Nephron progenitor cell (in vitro differentiated cells): ENCODE measurements at regions not wholly inside any gene's neighbourhood (a gene's known extent, or its start where the extent isn't known, plus 50 kb on each side); places are given as distances from the start of the nearest gene placed in this dataset.

ENCODE experiments used
- DNase-seq: peaks from one replicate; pipeline ENCODE4 v3.0.0; 2021
- H3K27ac Mint-ChIP-seq: 2 replicates; pipeline ENCODE4 v1.8.0; 2021; ENCODE audit warnings: mild to moderate bottlenecking, moderate library complexity, mixed read lengths
- H3K27me3 Mint-ChIP-seq: 2 replicates; pipeline ENCODE4 v1.8.0; 2021; ENCODE audit warnings: mild to moderate bottlenecking, low read depth, mixed read lengths; ENCODE audit not compliant: poor library complexity
- H3K36me3 Mint-ChIP-seq: 2 replicates; pipeline ENCODE4 v1.8.0; 2021; ENCODE audit warnings: low read depth, mixed read lengths
- H3K4me1 Mint-ChIP-seq: 2 replicates; pipeline ENCODE4 v1.8.0; 2021; ENCODE audit warnings: mixed read lengths
- H3K4me3 Mint-ChIP-seq: 2 replicates; pipeline ENCODE4 v1.8.0; 2021; ENCODE audit warnings: mild to moderate bottlenecking, moderate library complexity, mixed read lengths
- H3K9me3 Mint-ChIP-seq: 2 replicates; pipeline ENCODE4 v1.8.0; 2021; ENCODE audit warnings: mild to moderate bottlenecking, moderate library complexity, mixed read lengths
- CTCF ChIP-seq: fragments of 200-600 bp; sonication (generic); IDR thresholded peaks from 2 replicates; pipeline ENCODE4 v1.5.0; 2021; ENCODE audit warnings: antibody characterized with exemption

DNA sequence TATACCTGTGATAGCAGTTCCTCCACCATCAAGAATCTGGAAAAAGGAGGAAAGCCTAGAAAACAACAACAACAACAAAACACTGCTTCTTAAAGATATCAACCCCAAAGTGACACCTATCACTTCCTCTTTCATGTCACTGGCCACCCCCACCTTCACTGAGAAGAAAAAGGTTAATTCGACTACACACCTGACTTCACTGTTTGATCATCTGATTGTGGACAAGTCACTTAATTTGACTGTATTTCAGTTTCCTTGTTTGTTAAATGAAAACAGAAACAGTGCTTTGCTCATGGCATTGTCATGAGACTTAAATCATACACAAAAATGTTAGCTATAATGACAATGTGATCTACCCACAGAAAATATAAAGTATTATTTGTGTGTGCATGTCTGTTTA lies 280.6 kb upstream of the SULF2 start:
- Mint-ChIP-seq H3K27ac (no peak overlapping the region), H3K4me1 (peaks cover 11% of the 10 kb centered on the region), H3K36me3 (no peaks in the 10 kb centered on the region), H3K27me3 (peaks cover 8% of the 10 kb centered on the region), H3K4me3 (no peak overlapping the region), H3K9me3 (peaks cover 15% of the 10 kb centered on the region)
- TF ChIP-seq CTCF, result no peak
- DNase-seq, result no peak

DNA sequence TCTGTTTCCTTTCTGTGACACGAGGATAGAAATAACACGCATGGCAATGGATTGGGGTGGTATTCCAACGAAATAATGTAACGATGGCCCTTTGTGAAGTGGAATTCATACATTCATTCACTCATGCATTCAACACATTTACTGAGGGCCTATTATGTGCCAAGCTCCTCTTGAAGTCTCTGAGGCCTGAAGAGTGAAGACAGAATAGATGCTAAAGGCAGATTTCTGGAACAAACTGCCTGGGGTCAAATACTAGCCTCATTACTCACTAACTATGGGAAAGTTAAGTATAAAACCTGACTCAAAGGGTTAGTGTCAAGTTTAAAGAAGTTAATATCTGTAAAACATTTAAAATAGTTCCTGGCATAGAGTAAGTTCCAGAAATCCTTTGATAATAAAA lies 279.6 kb upstream of the SULF2 start:
- Mint-ChIP-seq H3K27me3 (peaks cover 3% of the 10 kb centered on the region), H3K27ac (no peak overlapping the region), H3K36me3 (no peaks in the 10 kb centered on the region), H3K4me1 (peaks cover 10% of the 10 kb centered on the region), H3K9me3 (peaks cover 18% of the 10 kb centered on the region), H3K4me3 (no peak overlapping the region)
- no peak for TF ChIP-seq CTCF
- DNase-seq, result no peak

DNA sequence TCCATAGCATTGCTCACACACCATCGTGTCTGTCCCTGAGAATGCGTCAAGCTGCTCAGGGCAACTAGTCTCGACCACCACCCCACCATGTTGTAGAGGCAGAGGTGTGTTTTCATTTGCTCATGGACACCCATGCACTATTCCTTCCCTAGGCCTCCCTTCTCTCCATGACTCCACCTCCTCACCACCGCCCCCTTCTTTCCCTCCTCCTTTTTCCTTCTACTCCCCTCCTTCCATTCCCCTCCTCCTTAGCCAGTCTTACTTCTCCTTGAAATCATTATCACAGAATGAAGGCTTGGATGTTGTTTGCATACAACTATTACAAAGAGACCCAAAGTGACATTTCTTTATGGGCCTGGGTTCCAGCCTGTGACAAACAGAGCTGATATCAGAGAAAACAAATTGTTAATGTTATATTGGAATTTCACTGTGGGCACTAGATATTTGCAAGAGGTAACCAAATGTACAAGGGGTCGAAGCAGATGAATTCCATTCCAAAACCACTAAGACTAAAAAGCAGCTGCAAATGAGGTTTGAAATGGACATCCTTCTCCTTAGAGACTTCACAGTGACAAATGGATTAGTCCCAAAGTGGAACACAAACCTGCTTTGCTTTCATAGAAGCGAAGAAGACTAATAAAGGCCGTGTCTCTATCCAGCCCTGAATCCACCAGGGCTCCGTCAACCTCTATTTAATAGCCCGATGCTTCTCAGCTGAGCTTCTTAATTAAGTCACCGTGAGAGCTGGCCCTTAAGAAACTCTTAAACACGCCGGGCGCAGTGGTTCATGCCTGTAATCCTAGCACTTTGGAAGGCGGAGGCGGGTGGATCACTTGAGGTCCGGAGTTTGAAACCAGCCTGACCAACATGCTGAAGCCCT lies 275.8 kb upstream of the SULF2 start:
- no peak for DNase-seq
- Mint-ChIP-seq H3K27ac (no peak overlapping the region), H3K27me3 (peaks cover 11% of the 10 kb centered on the region)

DNA sequence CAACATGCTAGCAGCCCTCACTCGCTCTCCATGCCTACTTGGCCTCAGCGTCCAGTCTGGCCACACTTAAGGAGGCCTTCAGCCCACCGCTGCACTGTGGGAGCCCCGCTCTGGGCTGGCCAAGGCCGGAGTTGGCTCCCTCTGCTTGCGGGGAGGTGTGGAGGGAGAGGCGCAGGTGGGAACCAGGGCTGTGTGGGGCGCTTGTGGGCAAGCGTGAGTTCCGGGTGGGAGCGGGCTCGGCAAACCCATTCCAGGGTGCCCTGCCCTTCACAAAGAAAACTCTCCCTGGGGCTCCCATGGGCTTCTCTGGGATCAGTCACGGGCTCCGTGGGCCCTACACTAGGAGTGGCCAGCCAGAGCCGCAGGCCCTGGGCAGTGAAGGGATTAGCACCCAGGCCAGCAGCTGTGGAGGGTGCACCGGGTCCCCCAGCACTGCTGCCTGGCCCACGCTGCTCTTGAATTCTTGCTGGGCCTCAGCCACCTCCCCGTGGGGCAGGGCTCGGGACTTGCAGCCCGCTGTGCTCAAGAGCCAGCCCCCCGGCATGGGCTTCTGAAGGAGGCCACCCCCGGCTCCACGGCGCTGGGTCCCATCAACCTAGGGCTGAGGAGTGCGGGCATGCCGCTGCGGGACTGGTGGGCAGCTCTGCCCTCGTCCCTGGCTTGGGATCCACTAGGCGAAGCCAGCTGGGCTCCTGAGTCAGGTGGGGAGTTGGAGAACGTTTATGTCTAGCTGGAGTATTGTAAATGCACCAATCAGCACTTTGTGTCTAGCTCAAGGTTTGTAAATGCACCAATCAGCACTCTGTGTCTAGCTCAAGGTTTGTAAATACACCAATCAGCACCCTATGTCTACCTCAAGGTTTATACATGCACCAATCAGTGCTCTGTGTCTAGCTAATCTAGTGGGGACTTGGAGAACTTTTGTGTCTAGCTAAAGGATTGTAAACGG lies 273.6 kb upstream of the SULF2 start:
- H3K9me3 Mint-ChIP-seq, result peaks cover 46% of the 10 kb centered on the region
- no peak for DNase-seq
- H3K27me3 Mint-ChIP-seq, result peaks cover 19% of the 10 kb centered on the region
- H3K4me1 Mint-ChIP-seq, result peaks cover 11% of the 10 kb centered on the region
- H3K4me3 Mint-ChIP-seq, result no peak overlapping the region
- peaks cover 10% of the 10 kb centered on the region for H3K36me3 Mint-ChIP-seq
- H3K27ac Mint-ChIP-seq, result no peak overlapping the region
- no peak for TF ChIP-seq CTCF

More for the DNA sequence above, 275.8 kb upstream of the SULF2 start:
- Mint-ChIP-seq H3K9me3 (peaks cover 43% of the 10 kb centered on the region), H3K4me3 (no peak overlapping the region), H3K4me1 (peaks cover under 1% of the 10 kb centered on the region), H3K36me3 (peaks cover 10% of the 10 kb centered on the region)
- no peak for TF ChIP-seq CTCF

DNA sequence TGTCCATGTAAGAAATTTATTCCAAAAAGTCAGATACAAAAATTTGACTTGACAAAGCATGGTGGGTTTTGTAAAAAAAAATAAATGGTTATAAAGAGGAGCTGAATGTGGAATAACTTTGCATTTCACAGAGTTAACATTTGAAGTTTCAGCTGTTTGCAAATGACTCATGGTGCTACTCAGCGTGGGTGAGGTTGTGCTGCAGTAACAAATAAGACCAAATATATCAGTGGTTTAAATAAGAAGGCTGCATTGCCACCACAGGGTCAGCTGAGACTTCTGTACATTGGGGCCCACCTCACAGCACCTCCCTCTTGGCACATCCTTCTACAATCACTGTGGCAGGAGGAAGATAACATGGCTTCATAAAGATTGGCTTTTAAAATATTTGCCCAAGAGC lies 272.5 kb upstream of the SULF2 start:
- no peak for TF ChIP-seq CTCF
- H3K27ac Mint-ChIP-seq, result no peak overlapping the region

More for the DNA sequence above, 272.5 kb upstream of the SULF2 start:
- peaks cover 10% of the 10 kb centered on the region for H3K36me3 Mint-ChIP-seq
- peaks cover 11% of the 10 kb centered on the region for H3K4me1 Mint-ChIP-seq
- peaks cover 19% of the 10 kb centered on the region for H3K27me3 Mint-ChIP-seq
- H3K4me3 Mint-ChIP-seq, result no peak overlapping the region
- H3K9me3 Mint-ChIP-seq, result peaks cover 50% of the 10 kb centered on the region
- DNase-seq, result no peak
